ENCODE measurements at regions not wholly inside any gene's neighbourhood (a gene's known extent, or its start where the extent isn't known, plus 50 kb on each side); places are given as distances from the start of the nearest gene placed in this dataset.

GRCh38 chr11:80280737-80281136, 839.9 kb upstream of the TENM4 start:
- Histone ChIP-seq H3K56ac (replicated peaks; ENCODE audit: insufficient read length, low read depth, low read length) (no peak overlapping the region), H3K23ac (ENCODE audit: insufficient read length) (no peak overlapping the region), H3K4me3 (ENCODE audit: extremely low read depth in 1 of 4, insufficient read depth in 2 of 4, low read depth in 3 of 4, low read length in 4 of 4) (no peak overlapping the region), H4K5ac (ENCODE audit: insufficient read length, low read depth, low read length) (no peak overlapping the region), H2BK15ac (ENCODE audit: low read length) (no peak overlapping the region), H3K4ac (replicated peaks; ENCODE audit: insufficient read length, low read depth, low read length) (no peak overlapping the region), H3K4me1 (replicated peaks in 1 of 4; ENCODE audit: control insufficient read depth in 3 of 4, insufficient read depth in 4 of 4, low read length in 3 of 4) (no peaks in the 10 kb centered on the region), H3K9ac (replicated peaks in 1 of 4; ENCODE audit: extremely low read depth in 1 of 4, low read depth in 3 of 4, low read length in 3 of 4) (no peak overlapping the region), H4K20me1 (replicated peaks in 1 of 2; ENCODE audit: control insufficient read depth in 1 of 2, insufficient read depth in 2 of 2, low read length in 2 of 2) (no peaks in the 10 kb centered on the region), H2BK12ac (ENCODE audit: low read depth, low read length) (no peak overlapping the region), H2BK120ac (replicated peaks; ENCODE audit: low read depth, low read length) (no peak overlapping the region), H2BK20ac (ENCODE audit: low read length) (no peak overlapping the region), H2BK5ac (ENCODE audit: low read depth, low read length) (no peak overlapping the region), H3K79me2 (ENCODE audit: control insufficient read depth in 1 of 2, insufficient read depth in 2 of 2, low read length in 2 of 2) (no peaks in the 10 kb centered on the region), H3K27me3 (replicated peaks in 1 of 4; ENCODE audit: control insufficient read depth in 3 of 4, extremely low read depth in 1 of 4, insufficient read depth in 3 of 4, low read length in 3 of 4) (no peaks in the 10 kb centered on the region), H3K79me1 (ENCODE audit: low read depth, low read length) (no peaks in the 10 kb centered on the region), H3K36me3 (ENCODE audit: control insufficient read depth in 2 of 4, insufficient read depth in 4 of 4, low read length in 3 of 4) (no peaks in the 10 kb centered on the region), H2AK5ac (ENCODE audit: low read depth, low read length) (no peak overlapping the region), H4K8ac (ENCODE audit: extremely low read depth, insufficient read depth, low read length) (no peak overlapping the region), H3K27ac (ENCODE audit: low read depth, low read length) (no peak overlapping the region), H2AFZ (ENCODE audit: low read length) (no peak overlapping the region; the same call in 1 of the 2 replicates), H3K18ac (ENCODE audit: extremely low read depth, low read length) (no peak overlapping the region), H3K14ac (ENCODE audit: insufficient read length) (no peak overlapping the region), H3K23me2 (ENCODE audit: low read depth, low read length) (no peaks in the 10 kb centered on the region), H3K4me2 (ENCODE audit: insufficient read depth in 1 of 2, low read depth in 2 of 2, low read length in 2 of 2) (no peak overlapping the region), H3K9me3 (ENCODE audit: insufficient read depth in 2 of 2, low read depth in 1 of 2, low read length in 1 of 2) (no peaks in the 10 kb centered on the region), H4K91ac (replicated peaks; ENCODE audit: insufficient read length, low read length) (no peak overlapping the region)
- POLR2A ChIA-PET (ENCODE audit: partially characterized antibody), result no interaction called here
- WGBS, 2 experiments (ENCODE audit: extremely low coverage in 1 of 2, insufficient coverage in 1 of 2, insufficient read length in 1 of 2, insufficient replicate concordance in 2 of 2, low coverage in 1 of 2, low lambda C conversion rate in 2 of 2, missing lambda C conversion rate in 1 of 2), result 86% methylated on average over 3 of the region's 3 CpGs; no CpG with 5 or more reads in 1 of the 2 experiments
- CTCF ChIA-PET (ENCODE audit: partially characterized antibody), result no interaction called here
- FAIRE-seq (no peak), DNase-seq (ENCODE audit: low read depth in 1 of 2, low spot score in 2 of 2) (no peak)
- TF ChIP-seq SP4 (IDR thresholded peaks at IDR 0.05; ENCODE audit: low read length) (no peak), POLR2A (IDR thresholded peaks at IDR 0.05; ENCODE audit: control extremely low read depth in 1 of 2, low read depth in 2 of 2, low read length in 2 of 2) (no peak), BRCA1 (IDR thresholded peaks at IDR 0.05; ENCODE audit: low read depth, low read length) (no peak), JUND (IDR thresholded peaks at IDR 0.05; ENCODE audit: low read length) (no peak), GTF2F1 (IDR thresholded peaks at IDR 0.05; ENCODE audit: borderline replicate concordance, low read depth, low read length) (no peak), KDM4A (IDR thresholded peaks at IDR 0.05; ENCODE audit: low read depth, low read length, severe bottlenecking) (no peak), POLR2AphosphoS5 (IDR thresholded peaks at IDR 0.05; ENCODE audit: low read depth, low read length) (no peak), MAFK (IDR thresholded peaks at IDR 0.05; ENCODE audit: low read depth, low read length) (no peak)

Data from H1 (cell line).